RWPE2 (cell line): ENCODE measurements at regions not wholly inside any gene's neighbourhood (a gene's known extent, or its start where the extent isn't known, plus 50 kb on each side); places are given as distances from the start of the nearest gene placed in this dataset.

Experiments used
- ATAC-seq: fragments of 200-7000 bp; cut with Tn5 transposase; 3 replicates; pipeline ENCODE4 v1.9.1; 2021; ENCODE audit warnings: low read depth
- DNase-seq: peaks from one replicate; pipeline ENCODE4 v3.0.0-alpha.2; 2020; ENCODE audit warnings: low spot score
- H3K27ac ChIP-seq: fragments of 450-650 bp; 2 replicates; pipeline ENCODE4 v1.5.1; 2017; ENCODE audit warnings: mild to moderate bottlenecking; ENCODE audit not compliant: poor library complexity, severe bottlenecking
- H3K27me3 ChIP-seq: fragments of 250-450 bp; sonication (Bioruptor Pico); 2 replicates; pipeline ENCODE4 v1.5.1; 2021; ENCODE audit warnings: mild to moderate bottlenecking, moderate library complexity; ENCODE audit not compliant: insufficient read depth, poor library complexity, severe bottlenecking
- H3K36me3 ChIP-seq: fragments of 250-450 bp; sonication (Bioruptor Pico); 2 replicates; pipeline ENCODE4 v1.5.1; 2020; ENCODE audit warnings: low read depth, mild to moderate bottlenecking, moderate library complexity
- H3K4me1 ChIP-seq: fragments of 250-450 bp; sonication (Bioruptor Pico); 2 replicates; pipeline ENCODE4 v1.5.1; 2021; ENCODE audit warnings: mild to moderate bottlenecking, moderate library complexity; ENCODE audit not compliant: insufficient read depth, poor library complexity, severe bottlenecking
- H3K4me3 ChIP-seq: fragments of 250-450 bp; sonication (Bioruptor Pico); 2 replicates; pipeline ENCODE4 v1.5.1; 2021; ENCODE audit warnings: mild to moderate bottlenecking, moderate library complexity; ENCODE audit not compliant: severe bottlenecking
- H3K9me3 ChIP-seq: fragments of 250-450 bp; sonication (Bioruptor Pico); 2 replicates; pipeline ENCODE4 v1.5.1; 2021; ENCODE audit warnings: mild to moderate bottlenecking, moderate library complexity; ENCODE audit not compliant: severe bottlenecking
- TF ChIP-seq, protein P1 (sequence below): fragments of 450-650 bp; IDR thresholded peaks from one replicate; pipeline ENCODE4 v1.5.1; 2017; ENCODE audit warnings: mild to moderate bottlenecking, moderate library complexity; ENCODE audit not compliant: poor library complexity, severe bottlenecking

DNA sequence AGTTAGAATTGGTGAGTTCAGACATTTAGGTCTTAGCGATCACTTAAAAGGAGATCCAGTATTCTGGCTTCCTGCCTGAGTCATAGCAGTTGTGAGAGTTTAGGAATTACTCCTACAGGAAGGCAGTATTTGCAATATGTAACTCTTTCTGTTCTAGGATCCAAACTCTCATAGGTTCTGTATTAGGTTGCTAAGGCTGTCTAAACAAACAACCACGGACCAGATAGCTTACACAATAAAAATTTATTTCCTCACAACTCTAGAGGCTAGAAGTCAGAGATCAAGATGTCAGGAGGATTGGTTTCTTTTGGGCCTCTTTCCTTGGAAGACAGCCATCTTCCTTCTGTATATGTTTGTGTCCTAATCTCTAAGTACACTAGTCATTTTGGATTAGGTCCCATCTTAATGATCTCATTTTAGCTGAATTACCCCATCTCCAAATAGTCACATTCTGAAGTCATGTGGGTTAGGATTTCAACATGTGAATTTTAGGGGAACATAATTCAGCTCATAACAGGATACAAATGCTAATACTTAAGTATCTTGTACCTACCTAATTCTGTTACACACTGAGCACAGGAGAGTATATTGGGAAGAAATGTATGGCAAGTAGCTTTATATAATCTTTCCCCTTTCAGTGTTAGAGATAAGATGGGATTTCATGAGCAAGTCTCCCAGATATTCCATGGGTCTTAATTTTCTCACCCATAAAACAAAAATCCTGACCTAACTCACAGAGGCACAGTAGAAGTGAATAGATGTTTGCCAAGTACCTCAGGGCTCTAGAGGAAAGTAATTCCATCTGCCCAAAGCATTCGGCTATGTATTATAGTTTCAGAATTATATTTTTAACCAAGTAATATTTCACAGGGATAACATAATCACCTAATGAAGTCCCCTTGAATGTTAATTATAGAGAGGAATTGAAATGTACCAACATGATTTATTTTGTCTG is 144.4 kb downstream of the PTBP2 start:
- no peak overlapping the region for H3K4me3 ChIP-seq
- TF ChIP-seq, protein P1, sequence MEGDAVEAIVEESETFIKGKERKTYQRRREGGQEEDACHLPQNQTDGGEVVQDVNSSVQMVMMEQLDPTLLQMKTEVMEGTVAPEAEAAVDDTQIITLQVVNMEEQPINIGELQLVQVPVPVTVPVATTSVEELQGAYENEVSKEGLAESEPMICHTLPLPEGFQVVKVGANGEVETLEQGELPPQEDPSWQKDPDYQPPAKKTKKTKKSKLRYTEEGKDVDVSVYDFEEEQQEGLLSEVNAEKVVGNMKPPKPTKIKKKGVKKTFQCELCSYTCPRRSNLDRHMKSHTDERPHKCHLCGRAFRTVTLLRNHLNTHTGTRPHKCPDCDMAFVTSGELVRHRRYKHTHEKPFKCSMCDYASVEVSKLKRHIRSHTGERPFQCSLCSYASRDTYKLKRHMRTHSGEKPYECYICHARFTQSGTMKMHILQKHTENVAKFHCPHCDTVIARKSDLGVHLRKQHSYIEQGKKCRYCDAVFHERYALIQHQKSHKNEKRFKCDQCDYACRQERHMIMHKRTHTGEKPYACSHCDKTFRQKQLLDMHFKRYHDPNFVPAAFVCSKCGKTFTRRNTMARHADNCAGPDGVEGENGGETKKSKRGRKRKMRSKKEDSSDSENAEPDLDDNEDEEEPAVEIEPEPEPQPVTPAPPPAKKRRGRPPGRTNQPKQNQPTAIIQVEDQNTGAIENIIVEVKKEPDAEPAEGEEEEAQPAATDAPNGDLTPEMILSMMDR: no peak
- H3K4me1 ChIP-seq: peaks cover 2% of the 10 kb centered on the region
- no peaks in the 10 kb centered on the region for H3K36me3 ChIP-seq
- no peaks in the 10 kb centered on the region for H3K27me3 ChIP-seq
- H3K9me3 ChIP-seq: no peaks in the 10 kb centered on the region
- DNase-seq (no peak), ATAC-seq (peak; percentile 97)
- H3K27ac ChIP-seq: peak overlapping the region; percentile 50

DNA sequence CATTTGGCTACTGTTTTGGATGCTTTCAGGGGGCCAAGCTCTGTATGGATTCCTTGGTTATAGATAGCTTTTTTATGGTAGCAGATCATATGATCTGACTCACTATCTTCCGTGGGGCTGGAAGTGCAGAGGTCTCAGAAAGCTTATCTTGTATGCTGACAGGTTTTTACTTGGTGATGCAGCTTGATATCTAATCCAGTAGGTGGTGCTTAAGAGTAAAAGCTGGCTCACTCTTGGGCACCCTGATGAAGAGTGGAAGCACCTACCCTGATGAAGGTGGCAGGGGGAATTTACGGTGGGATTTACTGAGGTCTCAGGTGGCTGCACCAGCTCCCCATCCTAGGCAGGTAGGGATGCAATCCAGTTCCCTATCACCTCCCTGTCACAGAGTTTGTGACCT is 151.2 kb downstream of the PTBP2 start:
- H3K9me3 ChIP-seq: no peaks in the 10 kb centered on the region
- no peak for DNase-seq
- no peak overlapping the region for H3K4me3 ChIP-seq
- TF ChIP-seq, protein P1: no peak
- no peak for ATAC-seq
- H3K27me3 ChIP-seq: no peaks in the 10 kb centered on the region
- no peaks in the 10 kb centered on the region for H3K4me1 ChIP-seq
- H3K36me3 ChIP-seq: no peaks in the 10 kb centered on the region
- H3K27ac ChIP-seq: no peak overlapping the region

DNA sequence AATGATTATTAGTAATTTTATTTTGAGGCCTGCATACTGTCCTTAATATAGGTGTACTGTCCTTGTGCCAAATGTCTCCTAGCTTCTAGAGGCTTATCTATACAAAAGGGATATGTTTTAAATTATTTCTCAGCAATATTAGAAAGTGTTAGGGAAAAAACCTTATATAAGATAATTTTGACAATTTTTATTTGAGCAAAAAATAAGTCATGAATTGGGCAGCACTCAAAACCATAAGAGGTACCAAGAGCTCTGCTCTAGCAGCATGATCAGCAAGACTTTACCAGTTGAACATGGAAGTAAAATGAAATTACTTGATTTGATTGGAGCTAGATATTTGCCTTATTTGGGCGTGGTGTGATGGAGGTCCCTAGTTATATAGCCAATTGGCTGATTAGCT is 157.1 kb downstream of the PTBP2 start:
- Histone ChIP-seq H3K4me3 (no peak overlapping the region), H3K27me3 (no peaks in the 10 kb centered on the region), H3K4me1 (no peaks in the 10 kb centered on the region), H3K36me3 (no peaks in the 10 kb centered on the region), H3K9me3 (no peaks in the 10 kb centered on the region), H3K27ac (no peak overlapping the region)
- TF ChIP-seq, protein P1: no peak
- ATAC-seq (no peak), DNase-seq (no peak)

DNA sequence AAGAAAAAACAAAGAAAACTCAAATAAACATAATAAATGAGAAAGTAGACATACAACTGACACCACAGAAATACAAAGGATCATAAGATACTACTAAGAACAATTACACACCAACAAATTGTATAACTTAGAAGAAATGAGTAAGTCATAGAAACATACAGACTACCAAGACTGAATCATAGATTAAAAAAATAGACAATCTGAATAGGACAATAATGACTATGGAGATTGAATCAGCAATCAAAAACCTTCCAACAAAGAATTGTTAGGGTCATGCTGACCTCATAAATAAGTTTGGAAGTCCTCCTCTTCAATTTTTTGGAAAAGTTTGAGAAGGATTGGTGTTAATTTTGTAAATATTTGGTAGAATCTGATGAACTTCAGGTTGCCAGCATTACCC is 159.0 kb downstream of the PTBP2 start:
- no peak for DNase-seq
- H3K27ac ChIP-seq: no peak overlapping the region
- TF ChIP-seq, protein P1: no peak
- H3K27me3 ChIP-seq: no peaks in the 10 kb centered on the region
- ATAC-seq: no peak
- no peaks in the 10 kb centered on the region for H3K4me1 ChIP-seq
- no peak overlapping the region for H3K4me3 ChIP-seq
- no peaks in the 10 kb centered on the region for H3K9me3 ChIP-seq
- H3K36me3 ChIP-seq: no peaks in the 10 kb centered on the region

DNA sequence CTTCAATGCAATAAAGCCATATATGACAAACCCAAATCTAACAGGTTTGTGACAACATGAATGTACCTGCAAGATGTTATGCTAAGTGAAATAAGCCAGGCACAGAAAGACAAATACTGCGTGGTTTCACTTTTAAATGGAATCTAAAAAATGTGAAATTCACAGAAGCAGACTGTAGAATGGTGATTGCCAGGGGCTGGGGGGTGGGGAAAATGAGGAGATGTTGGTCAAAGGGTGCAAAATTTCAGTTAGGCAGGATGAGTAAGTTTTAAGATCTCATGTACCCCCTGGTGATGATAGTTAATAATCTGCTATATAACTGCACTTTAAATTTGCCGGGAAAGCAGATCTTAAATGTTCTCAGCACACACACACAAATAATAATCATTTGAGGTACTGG is 160.5 kb downstream of the PTBP2 start:
- H3K27me3 ChIP-seq: no peaks in the 10 kb centered on the region
- ATAC-seq: no peak
- TF ChIP-seq, protein P1: no peak
- no peak for DNase-seq
- no peaks in the 10 kb centered on the region for H3K36me3 ChIP-seq
- H3K9me3 ChIP-seq: no peaks in the 10 kb centered on the region
- H3K4me3 ChIP-seq: no peak overlapping the region
- H3K27ac ChIP-seq: no peak overlapping the region
- H3K4me1 ChIP-seq: no peaks in the 10 kb centered on the region
